ENCODE measurements at regions not wholly inside any gene's neighbourhood (a gene's known extent, or its start where the extent isn't known, plus 50 kb on each side); places are given as distances from the start of the nearest gene placed in this dataset.

DNA sequence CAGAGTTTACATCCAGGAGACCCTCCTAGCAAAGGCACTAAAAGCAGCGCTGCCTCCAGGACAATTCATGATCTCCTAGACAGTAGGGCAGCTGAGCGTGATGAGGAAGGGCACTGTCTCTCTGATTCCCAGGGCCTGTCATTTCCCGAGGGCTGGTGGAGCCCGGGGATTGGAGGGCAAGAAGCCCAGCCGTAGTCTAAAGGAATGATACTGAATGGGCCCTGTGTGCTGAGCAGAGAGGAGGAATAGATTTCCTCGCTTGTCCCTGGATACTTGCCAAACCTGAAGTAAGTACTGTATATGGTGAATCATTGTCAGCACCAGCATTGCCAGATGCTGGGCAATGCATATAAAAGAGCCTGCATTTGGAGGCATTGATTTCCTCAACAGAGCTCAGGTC, 88.0 kb upstream of the SLITRK2 start:
- H3K4me1 ChIP-seq (ENCODE audit: low read length): no peaks in the 10 kb centered on the region
- H3K27me3 ChIP-seq (replicated peaks; ENCODE audit: insufficient read depth, low read length): no peaks in the 10 kb centered on the region
- no peak overlapping the region for H2AFZ ChIP-seq (ENCODE audit: low read length)
- H3K9ac ChIP-seq (ENCODE audit: low read length): no peak overlapping the region
- H4K20me1 ChIP-seq (ENCODE audit: insufficient read depth, low read length): no peaks in the 10 kb centered on the region
- no peaks in the 10 kb centered on the region for H3K9me2 ChIP-seq (replicated peaks; ENCODE audit: insufficient read depth, low read length)
- H3K79me2 ChIP-seq (ENCODE audit: low read length): no peaks in the 10 kb centered on the region
- H3F3A ChIP-seq (ENCODE audit: insufficient read depth, low read length): no peaks in the 10 kb centered on the region
- H3K27ac ChIP-seq (ENCODE audit: low read length): no peak overlapping the region
- H3K36me3 ChIP-seq (replicated peaks; ENCODE audit: insufficient read depth, low read length): no peaks in the 10 kb centered on the region
- TF ChIP-seq EZH2 (optimal IDR thresholded peaks at IDR 0.05; ENCODE audit: low read depth, low read length) (no peak), EZH2phosphoT487 (IDR thresholded peaks at IDR 0.05; ENCODE audit: low read length) (no peak)
- TF ChIP-seq, protein P1, sequence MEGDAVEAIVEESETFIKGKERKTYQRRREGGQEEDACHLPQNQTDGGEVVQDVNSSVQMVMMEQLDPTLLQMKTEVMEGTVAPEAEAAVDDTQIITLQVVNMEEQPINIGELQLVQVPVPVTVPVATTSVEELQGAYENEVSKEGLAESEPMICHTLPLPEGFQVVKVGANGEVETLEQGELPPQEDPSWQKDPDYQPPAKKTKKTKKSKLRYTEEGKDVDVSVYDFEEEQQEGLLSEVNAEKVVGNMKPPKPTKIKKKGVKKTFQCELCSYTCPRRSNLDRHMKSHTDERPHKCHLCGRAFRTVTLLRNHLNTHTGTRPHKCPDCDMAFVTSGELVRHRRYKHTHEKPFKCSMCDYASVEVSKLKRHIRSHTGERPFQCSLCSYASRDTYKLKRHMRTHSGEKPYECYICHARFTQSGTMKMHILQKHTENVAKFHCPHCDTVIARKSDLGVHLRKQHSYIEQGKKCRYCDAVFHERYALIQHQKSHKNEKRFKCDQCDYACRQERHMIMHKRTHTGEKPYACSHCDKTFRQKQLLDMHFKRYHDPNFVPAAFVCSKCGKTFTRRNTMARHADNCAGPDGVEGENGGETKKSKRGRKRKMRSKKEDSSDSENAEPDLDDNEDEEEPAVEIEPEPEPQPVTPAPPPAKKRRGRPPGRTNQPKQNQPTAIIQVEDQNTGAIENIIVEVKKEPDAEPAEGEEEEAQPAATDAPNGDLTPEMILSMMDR (IDR thresholded peaks at IDR 0.05; ENCODE audit: low read length): no peak
- DNase-seq: no peak
- no peak overlapping the region for H3K4me3 ChIP-seq (ENCODE audit: low read length)
- H3K4me2 ChIP-seq (ENCODE audit: low read depth, low read length): no peak overlapping the region
- H3K9me3 ChIP-seq (replicated peaks; ENCODE audit: insufficient read depth, low read length): no peaks in the 10 kb centered on the region

GRCh38 chrX:145735036-145735435, 82.6 kb upstream of the SLITRK2 start:
- Histone ChIP-seq H3K4me3 (ENCODE audit: low read length) (no peak overlapping the region), H3K79me2 (ENCODE audit: low read length) (no peaks in the 10 kb centered on the region), H3K4me1 (ENCODE audit: low read length) (no peaks in the 10 kb centered on the region), H2AFZ (ENCODE audit: low read length) (no peak overlapping the region), H3K36me3 (replicated peaks; ENCODE audit: insufficient read depth, low read length) (no peaks in the 10 kb centered on the region), H4K20me1 (ENCODE audit: insufficient read depth, low read length) (no peaks in the 10 kb centered on the region), H3K4me2 (ENCODE audit: low read depth, low read length) (no peak overlapping the region), H3K27ac (ENCODE audit: low read length) (no peak overlapping the region), H3K9me2 (replicated peaks; ENCODE audit: insufficient read depth, low read length) (no peaks in the 10 kb centered on the region), H3F3A (ENCODE audit: insufficient read depth, low read length) (no peaks in the 10 kb centered on the region), H3K9ac (ENCODE audit: low read length) (no peak overlapping the region), H3K27me3 (replicated peaks; ENCODE audit: insufficient read depth, low read length) (no peaks in the 10 kb centered on the region), H3K9me3 (replicated peaks; ENCODE audit: insufficient read depth, low read length) (no peaks in the 10 kb centered on the region)
- TF ChIP-seq EZH2phosphoT487 (IDR thresholded peaks at IDR 0.05; ENCODE audit: low read length) (no peak), EZH2 (optimal IDR thresholded peaks at IDR 0.05; ENCODE audit: low read depth, low read length) (no peak)
- TF ChIP-seq, protein P1 (IDR thresholded peaks at IDR 0.05; ENCODE audit: low read length): no peak
- no peak for DNase-seq

DNA sequence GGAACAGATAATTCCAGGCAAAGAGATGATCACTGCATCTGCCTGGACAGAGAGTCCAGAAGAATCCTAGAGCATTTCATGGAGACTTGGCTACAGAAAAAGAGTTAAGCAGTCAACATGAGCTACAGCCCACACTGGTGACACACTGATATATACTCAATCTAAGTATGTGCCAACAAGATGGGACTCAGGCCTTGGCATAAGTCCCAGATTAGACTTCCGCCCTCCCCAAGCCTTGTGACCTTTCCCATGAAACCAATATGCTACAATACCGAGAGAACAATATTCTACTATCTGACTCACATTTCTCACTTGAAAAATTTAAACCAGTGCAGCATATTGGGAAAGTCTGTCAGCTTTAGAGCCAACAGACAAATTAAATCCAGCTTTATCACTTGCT, 65.7 kb upstream of the SLITRK2 start:
- no peak for DNase-seq
- H3K4me3 ChIP-seq (ENCODE audit: low read length): no peak overlapping the region
- H4K20me1 ChIP-seq (ENCODE audit: insufficient read depth, low read length): no peaks in the 10 kb centered on the region
- no peaks in the 10 kb centered on the region for H3K79me2 ChIP-seq (ENCODE audit: low read length)
- H2AFZ ChIP-seq (ENCODE audit: low read length): no peak overlapping the region
- no peak overlapping the region for H3K4me2 ChIP-seq (ENCODE audit: low read depth, low read length)
- no peaks in the 10 kb centered on the region for H3K27me3 ChIP-seq (replicated peaks; ENCODE audit: insufficient read depth, low read length)
- no peaks in the 10 kb centered on the region for H3K36me3 ChIP-seq (replicated peaks; ENCODE audit: insufficient read depth, low read length)
- no peak overlapping the region for H3K27ac ChIP-seq (ENCODE audit: low read length)
- H3K9me3 ChIP-seq (replicated peaks; ENCODE audit: insufficient read depth, low read length): no peaks in the 10 kb centered on the region
- TF ChIP-seq, protein P1 (IDR thresholded peaks at IDR 0.05; ENCODE audit: low read length): no peak
- TF ChIP-seq EZH2phosphoT487 (IDR thresholded peaks at IDR 0.05; ENCODE audit: low read length) (no peak), EZH2 (optimal IDR thresholded peaks at IDR 0.05; ENCODE audit: low read depth, low read length) (no peak)
- H3K4me1 ChIP-seq (ENCODE audit: low read length): no peaks in the 10 kb centered on the region
- no peaks in the 10 kb centered on the region for H3K9me2 ChIP-seq (replicated peaks; ENCODE audit: insufficient read depth, low read length)
- no peaks in the 10 kb centered on the region for H3F3A ChIP-seq (ENCODE audit: insufficient read depth, low read length)
- H3K9ac ChIP-seq (ENCODE audit: low read length): no peak overlapping the region
